Upper lobe of right lung (tissue), 1 donor: ENCODE measurements at regions not wholly inside any gene's neighbourhood (a gene's known extent, or its start where the extent isn't known, plus 50 kb on each side); places are given as distances from the start of the nearest gene placed in this dataset.

Experiments
- ATAC-seq: fragments of 200-7000 bp; cut with Tn5 transposase; one replicate; pipeline ENCODE4 v1.9.1; 2020; ENCODE audit warnings: mild to moderate bottlenecking, moderate library complexity
- DNase-seq: peaks from one replicate; pipeline ENCODE4 v3.0.0-alpha.2; 2020
- H3K27ac ChIP-seq: fragments of 200-600 bp; one replicate; pipeline ENCODE4 v1.8.0; 2022
- H3K27me3 ChIP-seq: fragments of 200-600 bp; one replicate; pipeline ENCODE4 v1.8.0; 2022; ENCODE audit warnings: mild to moderate bottlenecking
- H3K36me3 ChIP-seq: fragments of 200-600 bp; one replicate; pipeline ENCODE4 v1.8.0; 2022
- H3K4me1 ChIP-seq: fragments of 200-600 bp; one replicate; pipeline ENCODE4 v1.8.0; 2022
- H3K4me3 ChIP-seq: fragments of 200-600 bp; one replicate; pipeline ENCODE4 v1.8.0; 2022; ENCODE audit warnings: mild to moderate bottlenecking
- H3K9me3 ChIP-seq: fragments of 200-600 bp; one replicate; pipeline ENCODE4 v1.8.0; 2022
- intact Hi-C: fragments of 100-400 bp; cut with DNase I; formaldehyde crosslinking; loops from one replicate; pipeline ENCODE4 v1.11.0; 2022
- TF ChIP-seq, protein P1 (sequence below): fragments of 200-600 bp; IDR thresholded peaks from one replicate; pipeline ENCODE4 v1.8.0; 2022; ENCODE audit warnings: antibody characterized with exemption
- donor health status: DM: no; HTN: yes; CAD: no; lungs with severe emphysema.

DNA sequence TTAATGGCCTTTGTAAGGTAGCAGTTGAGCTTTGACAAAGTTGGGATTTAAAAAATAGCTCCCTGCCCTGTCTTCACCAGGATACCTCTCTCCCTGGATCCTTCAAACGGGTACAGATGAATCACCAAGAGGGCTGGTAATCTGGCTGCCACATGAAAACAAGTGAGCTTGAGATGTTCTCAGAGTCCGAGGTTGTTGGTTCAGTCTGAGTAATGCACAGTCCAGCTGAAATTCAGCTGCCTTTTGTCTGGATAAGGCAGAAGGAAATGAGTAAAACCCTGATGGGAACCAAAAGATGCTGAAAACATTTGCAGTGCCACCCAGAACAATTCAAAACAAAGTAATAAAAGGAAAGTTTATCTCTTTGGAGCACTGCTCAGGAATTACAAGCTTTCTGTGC, 86.8 kb downstream of the GJA1 start:
- H3K27ac ChIP-seq = peak overlapping the region; percentile 27
- H3K4me3 ChIP-seq = no peak overlapping the region
- no peak for DNase-seq
- no peaks in the 10 kb centered on the region for H3K36me3 ChIP-seq
- TF ChIP-seq, protein P1, sequence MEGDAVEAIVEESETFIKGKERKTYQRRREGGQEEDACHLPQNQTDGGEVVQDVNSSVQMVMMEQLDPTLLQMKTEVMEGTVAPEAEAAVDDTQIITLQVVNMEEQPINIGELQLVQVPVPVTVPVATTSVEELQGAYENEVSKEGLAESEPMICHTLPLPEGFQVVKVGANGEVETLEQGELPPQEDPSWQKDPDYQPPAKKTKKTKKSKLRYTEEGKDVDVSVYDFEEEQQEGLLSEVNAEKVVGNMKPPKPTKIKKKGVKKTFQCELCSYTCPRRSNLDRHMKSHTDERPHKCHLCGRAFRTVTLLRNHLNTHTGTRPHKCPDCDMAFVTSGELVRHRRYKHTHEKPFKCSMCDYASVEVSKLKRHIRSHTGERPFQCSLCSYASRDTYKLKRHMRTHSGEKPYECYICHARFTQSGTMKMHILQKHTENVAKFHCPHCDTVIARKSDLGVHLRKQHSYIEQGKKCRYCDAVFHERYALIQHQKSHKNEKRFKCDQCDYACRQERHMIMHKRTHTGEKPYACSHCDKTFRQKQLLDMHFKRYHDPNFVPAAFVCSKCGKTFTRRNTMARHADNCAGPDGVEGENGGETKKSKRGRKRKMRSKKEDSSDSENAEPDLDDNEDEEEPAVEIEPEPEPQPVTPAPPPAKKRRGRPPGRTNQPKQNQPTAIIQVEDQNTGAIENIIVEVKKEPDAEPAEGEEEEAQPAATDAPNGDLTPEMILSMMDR = no peak
- H3K4me1 ChIP-seq = no peaks in the 10 kb centered on the region
- ATAC-seq = peak; percentile 71
- no peaks in the 10 kb centered on the region for H3K27me3 ChIP-seq
- intact Hi-C loops = no loop called here
- no peaks in the 10 kb centered on the region for H3K9me3 ChIP-seq

GRCh38 chr6:121522771-121523386, 87.4 kb downstream of the GJA1 start:
- Histone ChIP-seq H3K4me1 (no peaks in the 10 kb centered on the region), H3K9me3 (no peaks in the 10 kb centered on the region), H3K27me3 (no peaks in the 10 kb centered on the region), H3K36me3 (no peaks in the 10 kb centered on the region), H3K4me3 (no peak overlapping the region), H3K27ac (peak overlapping the region; percentile 27)
- TF ChIP-seq, protein P1 = no peak
- DNase-seq (no peak), ATAC-seq (no peak)
- intact Hi-C loops = no loop called here

DNA sequence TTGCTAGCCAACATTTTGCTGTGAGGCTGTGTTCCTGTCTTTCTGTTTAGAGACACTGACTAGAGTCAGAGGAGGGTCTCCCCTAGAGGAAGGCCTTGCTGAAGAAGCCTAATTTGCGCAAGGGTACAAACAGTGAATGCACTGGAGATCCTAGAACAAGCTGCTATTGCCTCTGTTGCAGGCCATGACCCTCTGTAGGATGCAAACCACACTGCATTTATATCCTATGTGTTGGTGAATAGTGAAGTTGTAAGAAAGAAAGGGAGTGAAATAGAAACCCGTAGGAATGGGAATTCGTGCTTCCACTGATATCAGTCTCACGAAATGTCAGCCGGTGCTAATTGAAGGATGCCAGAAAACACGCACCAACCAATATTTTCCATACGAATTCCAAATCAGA, 88.2 kb downstream of the GJA1 start:
- Histone ChIP-seq H3K27ac (no peak overlapping the region), H3K4me3 (no peak overlapping the region), H3K4me1 (no peaks in the 10 kb centered on the region), H3K9me3 (no peaks in the 10 kb centered on the region), H3K27me3 (no peaks in the 10 kb centered on the region), H3K36me3 (no peaks in the 10 kb centered on the region)
- intact Hi-C loops = no loop called here
- TF ChIP-seq, protein P1 = no peak
- DNase-seq (no peak), ATAC-seq (no peak)

- no peaks in the 10 kb centered on the region for H3K9me3 ChIP-seq
- no peak overlapping the region for H3K4me3 ChIP-seq
- no peaks in the 10 kb centered on the region for H3K4me1 ChIP-seq
- H3K36me3 ChIP-seq = no peaks in the 10 kb centered on the region
- intact Hi-C loops = no loop called here
- TF ChIP-seq, protein P1 = no peak
- DNase-seq = no peak
- ATAC-seq = no peak
- no peak overlapping the region for H3K27ac ChIP-seq
- H3K27me3 ChIP-seq = no peaks in the 10 kb centered on the region
These were observed 90.8 kb downstream of the GJA1 start for GRCh38 chr6:121526282-121526681.

DNA sequence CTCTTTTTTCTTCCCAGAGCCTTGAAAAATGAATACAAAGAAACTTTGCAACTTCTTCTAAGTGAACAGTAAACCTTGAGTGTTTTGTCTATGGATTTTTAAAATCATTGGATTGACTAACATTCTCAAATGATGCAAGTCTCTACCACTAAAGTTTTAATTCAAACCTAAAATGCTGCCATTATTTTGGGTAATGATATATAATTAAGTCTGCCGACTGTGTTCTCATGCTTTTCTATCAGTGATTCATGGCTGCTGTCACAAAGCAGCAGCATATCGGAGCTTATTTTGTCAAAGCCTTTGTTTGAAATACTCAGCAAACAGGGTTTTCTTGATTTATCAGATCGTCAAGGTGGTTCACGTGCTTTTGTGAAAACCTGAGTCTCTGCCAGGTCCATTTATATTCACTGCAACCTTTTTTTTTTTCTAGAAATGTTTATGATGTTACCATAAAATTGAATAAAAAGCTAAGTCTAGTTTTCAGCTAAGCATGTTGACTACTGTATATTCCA, 96.3 kb downstream of the GJA1 start:
- no peaks in the 10 kb centered on the region for H3K4me1 ChIP-seq
- intact Hi-C loops = no loop called here
- TF ChIP-seq, protein P1 = no peak
- no peak for ATAC-seq
- no peaks in the 10 kb centered on the region for H3K27me3 ChIP-seq
- H3K27ac ChIP-seq = no peak overlapping the region
- no peak overlapping the region for H3K4me3 ChIP-seq
- H3K9me3 ChIP-seq = no peaks in the 10 kb centered on the region
- no peak for DNase-seq
- no peaks in the 10 kb centered on the region for H3K36me3 ChIP-seq
